ENCODE measurements at regions not wholly inside any gene's neighbourhood (a gene's known extent, or its start where the extent isn't known, plus 50 kb on each side); places are given as distances from the start of the nearest gene placed in this dataset. TPM values are rescaled to one million over a fixed set of nuclear protein-coding genes. Genes with fewer than 3 reads are reported as not detected.

- H3K4me1 ChIP-seq (ENCODE audit: control insufficient read depth in 4 of 4, insufficient read depth in 4 of 4, low read length in 3 of 4) = peaks cover 0 to 6% (median 4%) of the 10 kb centered on the region in 4 donors
- H3K27me3 ChIP-seq (ENCODE audit: control insufficient read depth in 4 of 4, insufficient read depth in 4 of 4, low read length in 3 of 4) = no peaks in the 10 kb centered on the region
- WGBS = 68% methylated on average over 3 of the region's 3 CpGs
- no peak overlapping the region for H3K4me3 ChIP-seq (ENCODE audit: low read depth in 1 of 3, low read length in 3 of 3)
- no peak overlapping the region for H3K9ac ChIP-seq (ENCODE audit: low read depth in 1 of 2, low read length in 2 of 2)
- H3K36me3 ChIP-seq (ENCODE audit: control insufficient read depth in 4 of 4, insufficient read depth in 3 of 4, low read depth in 1 of 4, low read length in 3 of 4) = no peaks in the 10 kb centered on the region
- no peak for DNase-seq (ENCODE audit: low spot score)
- H3K9me3 ChIP-seq (ENCODE audit: control insufficient read depth in 4 of 4, low read length in 3 of 4) = peaks cover 0 to 2% (median 0%) of the 10 kb centered on the region in 4 donors
- H3K27ac ChIP-seq (ENCODE audit: low read depth in 1 of 2, low read length in 2 of 2) = no peak overlapping the region
- TF ChIP-seq SP1 (IDR thresholded peaks at IDR 0.05) = no peak
Measured at GRCh38 chr9:88937248-88937647, 54.0 kb upstream of the S1PR3 start.

- H3K4me3 ChIP-seq (ENCODE audit: low read depth in 1 of 3, low read length in 3 of 3) = no peak overlapping the region
- no peaks in the 10 kb centered on the region for H3K27me3 ChIP-seq (ENCODE audit: control insufficient read depth in 4 of 4, insufficient read depth in 4 of 4, low read length in 3 of 4)
- DNase-seq (ENCODE audit: low spot score) = no peak
- 81% methylated on average over 4 of the region's 4 CpGs for WGBS
- TF ChIP-seq EGR1 (IDR thresholded peaks at IDR 0.05; ENCODE audit: low read depth in 2 of 2) (no peak), HNF4A (conservative IDR thresholded peaks at IDR 0.05) (no peak), HNF4G (IDR thresholded peaks at IDR 0.05) (no peak), SP1 (IDR thresholded peaks at IDR 0.05) (no peak), FOXA2 (IDR thresholded peaks at IDR 0.05) (no peak), TAF1 (conservative IDR thresholded peaks at IDR 0.05) (no peak), RXRA (IDR thresholded peaks at IDR 0.05) (no peak), NR2F2 (IDR thresholded peaks at IDR 0.05) (no peak), YY1 (IDR thresholded peaks at IDR 0.05) (no peak), RAD21 (IDR thresholded peaks at IDR 0.05) (no peak), FOXA1 (IDR thresholded peaks at IDR 0.05) (no peak), GABPA (IDR thresholded peaks at IDR 0.05 in 1 of 2, conservative IDR thresholded peaks at IDR 0.05 in 1 of 2) (no peak), REST (IDR thresholded peaks at IDR 0.05) (no peak), CTCF (IDR thresholded peaks at IDR 0.05; ENCODE audit: low read depth, low read length, missing input control) (no peak), JUND (IDR thresholded peaks at IDR 0.05) (no peak)
- TF ChIP-seq, protein P1, sequence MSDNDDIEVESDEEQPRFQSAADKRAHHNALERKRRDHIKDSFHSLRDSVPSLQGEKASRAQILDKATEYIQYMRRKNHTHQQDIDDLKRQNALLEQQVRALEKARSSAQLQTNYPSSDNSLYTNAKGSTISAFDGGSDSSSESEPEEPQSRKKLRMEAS (IDR thresholded peaks at IDR 0.05) = no peak
- peaks cover 0 to 6% (median 4%) of the 10 kb centered on the region in 4 donors for H3K4me1 ChIP-seq (ENCODE audit: control insufficient read depth in 4 of 4, insufficient read depth in 4 of 4, low read length in 3 of 4)
- H3K9me3 ChIP-seq (ENCODE audit: control insufficient read depth in 4 of 4, low read length in 3 of 4) = peaks cover 0 to 2% (median 0%) of the 10 kb centered on the region in 4 donors
- no peaks in the 10 kb centered on the region for H3K36me3 ChIP-seq (ENCODE audit: control insufficient read depth in 4 of 4, insufficient read depth in 3 of 4, low read depth in 1 of 4, low read length in 3 of 4)
- no peak overlapping the region for H3K27ac ChIP-seq (ENCODE audit: low read depth in 1 of 2, low read length in 2 of 2)
- no peak overlapping the region for H3K9ac ChIP-seq (ENCODE audit: low read depth in 1 of 2, low read length in 2 of 2)
Measured at GRCh38 chr9:88938189-88938588, 53.1 kb upstream of the S1PR3 start.

Small RNAs in the stretch of these regions (small RNA-seq; reads per million reads assigned to genes)
- not detected for gene MIR4289

Data from liver (tissue), 9 donors.